GM12878 (cell line): ENCODE measurements at regions not wholly inside any gene's neighbourhood (a gene's known extent, or its start where the extent isn't known, plus 50 kb on each side); places are given as distances from the start of the nearest gene placed in this dataset.

Experiments used
- ATAC-seq: fragments of 200-7000 bp; cut with Tn5 transposase; 3 replicates; pipeline ENCODE4 v1.9.1; 2020; ENCODE audit warnings: mild to moderate bottlenecking, moderate library complexity
- BruUV-seq: library from RNA; stranded (reverse); fragments of 400-500 nt; replicated peaks from 2 replicates; lab custom pipeline; 2021; lab: Mats Ljungman, UMichigan
- CTCF ChIA-PET: fragments of 300-600 bp; sonication (Branson Sonifier 250); formaldehyde crosslinking; extraction: SDS; loops from one replicate; lab custom pipeline; 2021; ENCODE audit warnings: inconsistent platforms; lab: Yijun Ruan, JAX
- POLR2A ChIA-PET: fragments of 350-600 bp; formaldehyde crosslinking; extraction: SDS; loops from one replicate; lab custom pipeline; 2021; ENCODE audit warnings: inconsistent platforms; lab: Charles Lee
- RAD21 ChIA-PET: fragments of 300-600 bp; sonication (Branson Sonifier 250); formaldehyde crosslinking; loops from one replicate; lab custom pipeline; 2023; ENCODE audit warnings: antibody characterized with exemption; ENCODE audit not compliant: unreplicated experiment; lab: Charles Lee
- SMC1A ChIA-PET: fragments of 300-600 bp; sonication (Branson Sonifier 250); formaldehyde crosslinking; loops from one replicate; lab custom pipeline; 2023; ENCODE audit not compliant: unreplicated experiment, uncharacterized antibody; lab: Charles Lee
- DNase-seq: peaks from one replicate; pipeline ENCODE4 v3.0.0-alpha.2; 2011; ENCODE audit warnings: low read depth, low spot score
- FAIRE-seq: peaks from 3 replicates; lab custom pipeline; 2011; peaks lifted over from hg19 to GRCh38; lab: Jason Lieb, UNC
- H2AFZ ChIP-seq: 2 replicates; pipeline ENCODE4 v1.6.0; 2011; ENCODE audit warnings: low read depth, low read length, control low read depth; ENCODE audit not compliant: control insufficient read depth
- H3K27ac ChIP-seq: 2 replicates; pipeline ENCODE4 v1.5.1; 2011; ENCODE audit warnings: control low read depth; ENCODE audit not compliant: control insufficient read depth, insufficient read depth
- H3K27me3 ChIP-seq, 2 experiments: replicated peaks in 1 of 2; 2 replicates each; pipeline versions ENCODE4 v1.6.0 to v1.6.1; 2011; ENCODE audit warnings: low read length in 1 of 2; ENCODE audit not compliant: control insufficient read depth in 2 of 2, insufficient read depth in 2 of 2
- H3K36me3 ChIP-seq, 2 experiments: 2 replicates each; pipeline ENCODE4 v1.5.1; 2011; ENCODE audit warnings: low read length in 1 of 2; ENCODE audit not compliant: control insufficient read depth in 2 of 2, insufficient read depth in 2 of 2
- H3K4me1 ChIP-seq: 2 replicates; pipeline ENCODE4 v1.6.1; 2011; ENCODE audit warnings: mild to moderate bottlenecking, low read length, moderate library complexity, mixed read lengths; ENCODE audit not compliant: control insufficient read depth, insufficient read depth
- H3K4me2 ChIP-seq: 2 replicates; pipeline ENCODE4 v1.6.0; 2011; ENCODE audit warnings: control low read depth; ENCODE audit not compliant: control insufficient read depth, insufficient read depth
- H3K4me3 ChIP-seq: fragments of 200-600 bp; sonication (generic); 2 replicates; pipeline ENCODE4 v1.5.1; 2016
- H3K79me2 ChIP-seq: 2 replicates; pipeline ENCODE4 v1.6.0; 2011; ENCODE audit warnings: low read length; ENCODE audit not compliant: control insufficient read depth, insufficient read depth
- H3K9ac ChIP-seq: 2 replicates; pipeline ENCODE4 v1.8.0; 2011; ENCODE audit warnings: low read length, control low read depth, mixed read lengths; ENCODE audit not compliant: control insufficient read depth, insufficient read depth
- H3K9me3 ChIP-seq: replicated peaks from 3 replicates; pipeline ENCODE4 v1.5.1; 2011; ENCODE audit warnings: mild to moderate bottlenecking, low read length; ENCODE audit not compliant: control insufficient read depth, insufficient read depth
- H4K20me1 ChIP-seq: 2 replicates; pipeline ENCODE4 v1.6.0; 2011; ENCODE audit not compliant: control insufficient read depth, insufficient read depth
- BHLHE40 ChIP-seq, 2 experiments: fragments of 450-650 bp in 1 of 2; IDR thresholded peaks; 2 replicates each; pipeline ENCODE4 v1.6.1; 2011 to 2017; ENCODE audit warnings: low read depth in 2 of 2, borderline replicate concordance in 1 of 2, improper control_type of control experiment in 1 of 2, low read length in 1 of 2, mild to moderate bottlenecking in 1 of 2
- DPF2 ChIP-seq: fragments of 450-650 bp; IDR thresholded peaks from 2 replicates; pipeline ENCODE4 v1.6.1; 2017; ENCODE audit warnings: mild to moderate bottlenecking
- HCFC1 ChIP-seq: fragments of 150-350 bp; IDR thresholded peaks from 2 replicates; pipeline ENCODE4 v1.6.1; 2014; ENCODE audit warnings: low read length
- HSF1 ChIP-seq: fragments of 150-350 bp; IDR thresholded peaks from 2 replicates; pipeline ENCODE4 v1.6.1; 2014; ENCODE audit warnings: mild to moderate bottlenecking, low read depth, low read length
- KAT2A ChIP-seq: conservative IDR thresholded peaks from 2 replicates; pipeline ENCODE4 v1.6.1; 2011; ENCODE audit warnings: low read depth, low read length; ENCODE audit not compliant: control insufficient read depth
- MEF2A ChIP-seq: IDR thresholded peaks from 2 replicates; pipeline ENCODE4 v1.6.1; 2011; ENCODE audit warnings: low read depth, mild to moderate bottlenecking, low read length, moderate library complexity; ENCODE audit not compliant: insufficient read depth
- MTA2 ChIP-seq: fragments of 450-650 bp; IDR thresholded peaks from 2 replicates; pipeline ENCODE4 v1.6.1; 2016; ENCODE audit warnings: low read depth, mild to moderate bottlenecking, moderate library complexity
- POLR2AphosphoS2 ChIP-seq: IDR thresholded peaks from 2 replicates; pipeline ENCODE4 v1.6.1; 2011; ENCODE audit warnings: low read depth, mild to moderate bottlenecking, low read length, improper control_type of control experiment, moderate library complexity
- POLR2AphosphoS5 ChIP-seq: IDR thresholded peaks from 2 replicates; pipeline ENCODE4 v1.6.1; 2011; ENCODE audit warnings: mild to moderate bottlenecking, low read length, inconsistent platforms
- SIN3A ChIP-seq: IDR thresholded peaks from 2 replicates; pipeline ENCODE4 v1.6.1; 2012; ENCODE audit warnings: low read depth, low read length, improper control_type of control experiment
- SMC3 ChIP-seq: IDR thresholded peaks from 2 replicates; pipeline ENCODE4 v1.6.1; 2011; ENCODE audit warnings: low read length, improper control_type of control experiment, borderline replicate concordance
- STAT1 ChIP-seq: fragments of 450-650 bp; conservative IDR thresholded peaks from 2 replicates; pipeline ENCODE4 v1.6.1; 2014; ENCODE audit warnings: antibody characterized with exemption, mild to moderate bottlenecking
- STAT3 ChIP-seq: IDR thresholded peaks from 2 replicates; pipeline ENCODE4 v1.6.1; 2011; ENCODE audit warnings: low read depth, low read length, improper control_type of control experiment
- TAF1 ChIP-seq: IDR thresholded peaks from 2 replicates; pipeline ENCODE4 v1.6.1; 2011; ENCODE audit warnings: mild to moderate bottlenecking, low read depth, low read length, borderline replicate concordance
- TBL1XR1 ChIP-seq: IDR thresholded peaks from 2 replicates; pipeline ENCODE4 v1.6.1; 2012; ENCODE audit warnings: low read depth, low read length, improper control_type of control experiment
- ZBTB33 ChIP-seq: fragments of 450-650 bp; IDR thresholded peaks from 2 replicates; pipeline ENCODE4 v1.6.1; 2017; ENCODE audit warnings: mild to moderate bottlenecking
- ZBTB4 ChIP-seq: fragments of 450-650 bp; formaldehyde crosslinking; IDR thresholded peaks from 2 replicates; pipeline ENCODE4 v1.4.0; 2022; ENCODE audit warnings: mild to moderate bottlenecking, moderate library complexity
- ZNF207 ChIP-seq: fragments of 450-650 bp; IDR thresholded peaks from 2 replicates; pipeline ENCODE4 v1.6.1; 2014; ENCODE audit warnings: antibody characterized with exemption, mild to moderate bottlenecking, borderline replicate concordance
- WGBS: methylation state at CpG from one replicate; pipeline ENCODE4 v1.1.6; 2016; ENCODE audit warnings: low lambda C conversion rate; ENCODE audit not compliant: insufficient replicate concordance, insufficient coverage; ENCODE audit errors: missing lambda C conversion rate; 5-methylcytosine and 5-hydroxymethylcytosine counted together
- in situ Hi-C: fragments of 300-500 bp; cut with MboI; formaldehyde crosslinking; loops from 9 replicates; pipeline ENCODE4 v1.14.3; 2018; ENCODE audit warnings: mixed read lengths
- intact Hi-C: fragments of 100-400 bp; cut with micrococcal nuclease; formaldehyde crosslinking; loops from one replicate; pipeline ENCODE4 v1.14.2; 2022; ENCODE audit not compliant: unreplicated experiment

- WGBS: 52% methylated on average over 1 of the region's 1 CpG
- intact Hi-C loops (no loop called here), in situ Hi-C loops (no loop called here)
- H3K27ac ChIP-seq: no peak overlapping the region
- TF ChIP-seq MTA2: no peak
- TF ChIP-seq HCFC1: no peak
- no peak for TF ChIP-seq POLR2AphosphoS2
- no peak for TF ChIP-seq SIN3A
- TF ChIP-seq ZNF207: no peak
- no peak for TF ChIP-seq STAT1
- TF ChIP-seq SMC3: no peak
- TF ChIP-seq BHLHE40 (IDR thresholded peaks at IDR 0.05; ENCODE audit: borderline replicate concordance in 1 of 2, low read depth in 2 of 2, low read length in 1 of 2): no peak
- TF ChIP-seq ZBTB4 (CRISPR knock-in tag): no peak
- no peak for TF ChIP-seq TBL1XR1
- TF ChIP-seq STAT3: no peak
- TF ChIP-seq POLR2AphosphoS5: no peak
- no peak for TF ChIP-seq KAT2A
- no peak for TF ChIP-seq ZBTB33
- no peak for TF ChIP-seq DPF2
- TF ChIP-seq HSF1: no peak
- no peak for TF ChIP-seq MEF2A
- no peak for TF ChIP-seq TAF1
- no peaks in the 10 kb centered on the region for H3K27me3 ChIP-seq
- CTCF ChIA-PET: no interaction called here
- no peak overlapping the region for H3K9ac ChIP-seq
- SMC1A ChIA-PET: no interaction called here
- FAIRE-seq (no peak), DNase-seq (no peak), ATAC-seq (no peak)
- H3K9me3 ChIP-seq: no peaks in the 10 kb centered on the region
- RAD21 ChIA-PET: no interaction called here
- BruUV-seq: no TSS peak
- no peaks in the 10 kb centered on the region for H3K79me2 ChIP-seq
- no peaks in the 10 kb centered on the region for H4K20me1 ChIP-seq
- H3K4me2 ChIP-seq: no peak overlapping the region
- no peak overlapping the region for H3K4me3 ChIP-seq
- H3K4me1 ChIP-seq: no peaks in the 10 kb centered on the region
- POLR2A ChIA-PET: no interaction called here
- no peaks in the 10 kb centered on the region for H3K36me3 ChIP-seq
- H2AFZ ChIP-seq: no peak overlapping the region
Observed at GRCh38 chr11:90744169-90744568, 521.3 kb upstream of the CHORDC1 start.
